CD14-positive monocyte (primary cell): ENCODE measurements at regions not wholly inside any gene's neighbourhood (a gene's known extent, or its start where the extent isn't known, plus 50 kb on each side); places are given as distances from the start of the nearest gene placed in this dataset.

Experiments
- DNase-seq, 3 donors: peaks; one replicate each; pipeline ENCODE4 v3.0.0-alpha.2; 2011 to 2022
- H2AFZ ChIP-seq: 2 replicates; pipeline ENCODE4 v1.6.0; 2012; ENCODE audit warnings: mild to moderate bottlenecking, low read depth, low read length, inconsistent platforms; ENCODE audit not compliant: insufficient read depth, poor library complexity, severe bottlenecking
- H3K27ac ChIP-seq, 2 donors: 1 replicate in 1 of 2; 2 replicates in 1 of 2; pipeline ENCODE4 v1.5.1; 2012 to 2013; ENCODE audit warnings: low read length in 2 of 2, control low read depth in 1 of 2, inconsistent platforms in 1 of 2, low read depth in 1 of 2, mild to moderate bottlenecking in 1 of 2
- H3K27me3 ChIP-seq, 2 donors: one replicate each; pipeline versions ENCODE4 v1.6.0 to v1.6.1; 2011 to 2013; ENCODE audit warnings: low read length in 2 of 2; ENCODE audit not compliant: control insufficient read depth in 2 of 2, insufficient read depth in 2 of 2
- H3K36me3 ChIP-seq, 2 donors: replicated peaks in 1 of 2; 1 replicate in 1 of 2; 2 replicates in 1 of 2; pipeline versions ENCODE4 v1.5.1 to v1.6.1; 2012 to 2013; ENCODE audit warnings: low read length in 2 of 2, control low read depth in 1 of 2, inconsistent platforms in 1 of 2, mild to moderate bottlenecking in 1 of 2; ENCODE audit not compliant: insufficient read depth in 2 of 2, control insufficient read depth in 1 of 2
- H3K4me1 ChIP-seq, 2 donors: 1 replicate in 1 of 2; 2 replicates in 1 of 2; pipeline versions ENCODE4 v1.5.1 to v1.6.1; 2012 to 2013; ENCODE audit warnings: low read length in 2 of 2, control low read depth in 1 of 2, inconsistent platforms in 1 of 2, mild to moderate bottlenecking in 1 of 2, moderate library complexity in 1 of 2; ENCODE audit not compliant: insufficient read depth in 2 of 2, control insufficient read depth in 1 of 2
- H3K4me2 ChIP-seq: replicated peaks from 2 replicates; pipeline ENCODE3; 2012; ENCODE audit warnings: low read length, moderate library complexity, mild to moderate bottlenecking; ENCODE audit not compliant: poor library complexity, severe bottlenecking; ENCODE audit errors: extremely low read depth
- H3K4me3 ChIP-seq, 3 experiments: fragments of 200-600 bp in 1 of 3; sonication (generic) in 1 of 3; replicated peaks in 1 of 3; 1 replicate in 2 of 3; 2 replicates in 1 of 3; pipeline ENCODE4 v1.5.1; 2011 to 2013; ENCODE audit warnings: low read length in 3 of 3, mild to moderate bottlenecking in 3 of 3, control low read depth in 2 of 3, low read depth in 2 of 3, inconsistent platforms in 1 of 3, moderate library complexity in 1 of 3
- H3K79me2 ChIP-seq: 2 replicates; pipeline ENCODE4 v1.6.0; 2012; ENCODE audit warnings: mild to moderate bottlenecking, control low read depth, inconsistent platforms, low read length, moderate library complexity; ENCODE audit not compliant: insufficient read depth
- H3K9ac ChIP-seq: 2 replicates; pipeline ENCODE4 v1.6.0; 2017; ENCODE audit warnings: low read length, mild to moderate bottlenecking; ENCODE audit not compliant: insufficient read depth, poor library complexity, severe bottlenecking
- H3K9me3 ChIP-seq, 2 donors: replicated peaks in 1 of 2; 1 replicate in 1 of 2; 2 replicates in 1 of 2; pipeline versions ENCODE4 v1.5.1 to v1.6.1; 2012 to 2013; ENCODE audit warnings: low read length in 2 of 2, control low read depth in 1 of 2; ENCODE audit not compliant: control insufficient read depth in 1 of 2, insufficient read depth in 1 of 2
- H4K20me1 ChIP-seq: 2 replicates; pipeline ENCODE4 v1.6.0; 2012; ENCODE audit warnings: mild to moderate bottlenecking, low read length, control low read depth, moderate library complexity; ENCODE audit not compliant: insufficient read depth
- H3K27ac Mint-ChIP-seq, 7 donors: one replicate each; pipeline ENCODE4 v1.8.0; 2020; ENCODE audit warnings: mild to moderate bottlenecking in 7 of 7, mixed read lengths in 7 of 7, moderate library complexity in 6 of 7, inconsistent platforms in 2 of 7
- H3K27me3 Mint-ChIP-seq, 3 donors: one replicate each; pipeline ENCODE4 v1.8.0; 2021 to 2022; ENCODE audit warnings: low read depth in 3 of 3, mild to moderate bottlenecking in 3 of 3, mixed read lengths in 3 of 3, moderate library complexity in 3 of 3, inconsistent platforms in 1 of 3
- H3K36me3 Mint-ChIP-seq, 2 donors: one replicate each; pipeline ENCODE4 v1.8.0; 2020; ENCODE audit warnings: mixed read lengths in 2 of 2, inconsistent platforms in 1 of 2, mild to moderate bottlenecking in 1 of 2
- H3K4me1 Mint-ChIP-seq: one replicate; pipeline ENCODE4 v1.8.0; 2020; ENCODE audit warnings: mild to moderate bottlenecking, mixed read lengths
- H3K4me3 Mint-ChIP-seq, 2 donors: one replicate each; pipeline ENCODE4 v1.8.0; 2020; ENCODE audit warnings: mild to moderate bottlenecking in 2 of 2, mixed read lengths in 2 of 2, moderate library complexity in 1 of 2
- H3K9me3 Mint-ChIP-seq, 7 donors: one replicate each; pipeline ENCODE4 v1.8.0; 2020 to 2022; ENCODE audit warnings: mixed read lengths in 7 of 7, mild to moderate bottlenecking in 6 of 7, moderate library complexity in 6 of 7, inconsistent platforms in 2 of 7
- CTCF ChIP-seq: fragments of 200-600 bp; IDR thresholded peaks from one replicate; pipeline ENCODE4 v1.8.0; 2022; ENCODE audit warnings: antibody characterized with exemption, mild to moderate bottlenecking
- WGBS: methylation state at CpG from one replicate; pipeline ENCODE4 v1.1.5; 2013; ENCODE audit warnings: missing lambda C conversion rate; ENCODE audit not compliant: insufficient coverage; 5-methylcytosine and 5-hydroxymethylcytosine counted together
- intact Hi-C, 2 donors: fragments of 100-400 bp; cut with micrococcal nuclease; formaldehyde crosslinking; loops; one replicate each; pipeline versions ENCODE4 v1.15.0 to v1.15.1; 2023

GRCh38 chr2:12032398-12032797 lies 286.0 kb downstream of the LPIN1 start:
- H3K27me3 Mint-ChIP-seq = peaks cover 0 to 8% (median 8%) of the 10 kb centered on the region in 3 donors
- no peaks in the 10 kb centered on the region for H3K4me1 ChIP-seq
- H3K9me3 Mint-ChIP-seq = peaks cover 0 to 3% (median 0%) of the 10 kb centered on the region in 7 donors
- H3K36me3 Mint-ChIP-seq = no peaks in the 10 kb centered on the region
- H3K4me1 Mint-ChIP-seq = no peaks in the 10 kb centered on the region
- no peak overlapping the region for H3K4me2 ChIP-seq
- H3K36me3 ChIP-seq = no peaks in the 10 kb centered on the region
- no peak for TF ChIP-seq CTCF
- H3K4me3 ChIP-seq = no peak overlapping the region
- no CpG with 5 or more reads among the region's 3 CpGs for WGBS
- DNase-seq = no peak
- intact Hi-C loops = no loop called here
- no peak overlapping the region for H3K4me3 Mint-ChIP-seq
- no peak overlapping the region for H2AFZ ChIP-seq
- H3K9me3 ChIP-seq = no peaks in the 10 kb centered on the region
- H3K9ac ChIP-seq = no peak overlapping the region
- no peak overlapping the region for H3K27ac Mint-ChIP-seq
- H3K27me3 ChIP-seq = no peaks in the 10 kb centered on the region
- no peaks in the 10 kb centered on the region for H4K20me1 ChIP-seq
- H3K79me2 ChIP-seq = no peaks in the 10 kb centered on the region
- no peak overlapping the region for H3K27ac ChIP-seq

- H3K4me1 ChIP-seq = no peaks in the 10 kb centered on the region
- Mint-ChIP-seq H3K4me1 (no peaks in the 10 kb centered on the region), H3K27ac (no peak overlapping the region), H3K4me3 (no peak overlapping the region), H3K36me3 (no peaks in the 10 kb centered on the region), H3K27me3 (peaks cover 0 to 9% (median 7%) of the 10 kb centered on the region in 3 donors), H3K9me3 (peaks cover 0 to 3% (median 0%) of the 10 kb centered on the region in 7 donors)
- WGBS = 79% methylated on average over 2 of the region's 2 CpGs
- no peaks in the 10 kb centered on the region for H4K20me1 ChIP-seq
- DNase-seq = no peak
- no peak for TF ChIP-seq CTCF
- H3K9me3 ChIP-seq = no peaks in the 10 kb centered on the region
- no peak overlapping the region for H3K27ac ChIP-seq
- H3K27me3 ChIP-seq = no peaks in the 10 kb centered on the region
- no peak overlapping the region for H3K9ac ChIP-seq
- no peaks in the 10 kb centered on the region for H3K36me3 ChIP-seq
- intact Hi-C loops = no loop called here
- no peaks in the 10 kb centered on the region for H3K79me2 ChIP-seq
- H2AFZ ChIP-seq = no peak overlapping the region
- no peak overlapping the region for H3K4me2 ChIP-seq
- H3K4me3 ChIP-seq = no peak overlapping the region
These were observed 286.5 kb downstream of the LPIN1 start for GRCh38 chr2:12032975-12033374.
